NCI-H146 treated with DMSO at 0.1 percent for 48 hours (cell line): ENCODE measurements at regions not wholly inside any gene's neighbourhood (a gene's known extent, or its start where the extent isn't known, plus 50 kb on each side); places are given as distances from the start of the nearest gene placed in this dataset.

ENCODE experiments used
- DNase-seq: peaks from one replicate; lab custom pipeline; 2025; ENCODE audit not compliant: unreplicated experiment; lab: John Stamatoyannopoulos, UW

DNA sequence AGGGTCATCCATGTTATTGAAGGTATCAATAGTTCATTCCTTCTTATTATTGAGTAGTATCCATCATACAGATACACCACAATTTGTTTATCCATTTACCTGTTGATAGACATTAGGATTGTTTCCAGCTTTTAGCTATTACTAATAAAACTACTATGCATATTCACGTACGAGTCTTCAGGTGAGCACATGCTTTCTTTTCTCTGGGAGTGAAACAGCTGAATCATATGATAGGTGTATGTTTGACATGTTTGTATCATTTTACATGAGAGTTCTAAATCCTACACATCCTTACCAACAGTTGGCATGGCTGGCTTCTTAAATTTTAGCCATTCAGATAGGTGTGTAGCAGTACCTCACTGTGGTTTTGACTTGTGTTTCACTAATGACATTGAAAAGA lies 556.6 kb upstream of the DIPK2B start:
- DNase-seq, result no peak

GRCh38 chrX:45756557-45756956 lies 555.9 kb upstream of the DIPK2B start:
- DNase-seq, result peak; percentile 58

- no peak for DNase-seq
Measured at GRCh38 chrX:45755703-45756102, 555.0 kb upstream of the DIPK2B start.

DNA sequence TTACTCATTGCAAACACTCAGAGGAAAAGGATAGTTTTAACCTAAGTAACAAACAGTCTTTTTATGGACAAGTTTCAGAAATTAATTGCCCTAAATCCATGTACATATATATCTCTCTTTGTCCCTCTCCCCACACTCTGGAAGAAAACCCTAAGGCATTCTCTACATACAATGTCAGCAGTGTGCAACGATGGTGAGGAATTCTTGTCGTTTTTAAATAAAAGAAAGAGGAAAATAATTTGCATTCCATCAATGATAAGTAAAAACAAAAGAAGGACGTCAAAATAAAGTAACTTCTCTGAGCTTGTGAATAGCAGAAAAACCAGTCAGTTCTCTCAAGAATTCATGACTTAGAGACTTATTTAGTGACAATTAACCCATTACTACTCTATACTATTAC lies 550.5 kb upstream of the DIPK2B start:
- DNase-seq, result no peak

- DNase-seq, result no peak
Measured at GRCh38 chrX:45750639-45751038, 550.0 kb upstream of the DIPK2B start.

- no peak for DNase-seq
Measured at GRCh38 chrX:45749375-45749774, 548.7 kb upstream of the DIPK2B start.

GRCh38 chrX:45748369-45748774 lies 547.7 kb upstream of the DIPK2B start:
- DNase-seq, result no peak

DNA sequence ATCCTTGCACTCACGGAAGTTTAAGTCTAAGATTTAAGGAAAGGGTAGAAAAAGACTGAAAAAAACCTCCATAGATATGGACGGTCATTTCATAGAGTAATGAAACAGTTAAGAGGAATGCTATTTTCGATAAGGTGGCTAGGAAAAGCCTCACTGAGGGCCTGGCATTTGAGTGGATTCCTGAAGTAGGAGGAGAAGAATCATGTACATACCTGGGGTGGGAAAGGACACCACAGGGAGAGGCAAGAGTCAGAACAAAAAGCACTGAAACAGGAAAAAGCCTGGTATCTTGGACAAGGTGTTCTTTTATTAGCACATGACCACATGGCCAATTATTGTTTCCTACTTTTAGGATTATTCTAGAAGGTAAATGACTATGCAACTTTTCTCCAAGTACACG lies 547.2 kb upstream of the DIPK2B start:
- no peak for DNase-seq

- no peak for DNase-seq
Measured at GRCh38 chrX:45745479-45745878, 544.8 kb upstream of the DIPK2B start.

DNA sequence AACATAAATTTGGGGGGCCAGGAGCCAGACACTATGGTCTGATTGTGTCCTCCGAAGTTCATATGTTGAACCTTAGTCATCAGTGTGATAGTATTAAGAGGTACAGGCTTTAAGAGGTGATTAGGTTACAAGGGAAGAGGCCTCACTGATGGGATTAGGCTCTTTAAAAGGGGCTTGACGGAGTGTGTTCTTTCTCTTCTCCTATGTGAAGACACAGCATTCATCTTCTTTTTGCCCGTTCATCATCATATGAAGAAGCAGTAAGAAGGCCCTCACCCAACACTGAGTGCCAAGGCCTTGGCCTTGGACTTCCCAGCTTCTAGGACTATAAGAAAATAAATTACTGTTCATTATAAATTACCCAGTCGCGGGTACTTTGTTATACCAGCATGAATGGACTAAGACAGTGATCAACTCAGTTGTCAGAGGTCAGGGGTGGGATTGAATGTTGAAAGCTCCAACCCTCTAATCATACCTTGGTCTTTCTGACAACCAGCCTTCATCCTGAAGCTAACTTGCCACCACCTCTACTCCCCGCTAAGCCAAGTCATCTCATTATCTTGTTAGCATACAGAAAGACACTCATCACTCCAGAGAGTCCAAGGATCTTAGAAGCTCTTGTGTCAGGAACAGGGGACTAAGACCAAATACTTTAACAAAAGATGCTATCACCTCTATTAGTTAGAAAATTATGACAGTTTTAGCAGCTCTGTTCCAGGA lies 543.4 kb upstream of the DIPK2B start:
- no peak for DNase-seq

DNA sequence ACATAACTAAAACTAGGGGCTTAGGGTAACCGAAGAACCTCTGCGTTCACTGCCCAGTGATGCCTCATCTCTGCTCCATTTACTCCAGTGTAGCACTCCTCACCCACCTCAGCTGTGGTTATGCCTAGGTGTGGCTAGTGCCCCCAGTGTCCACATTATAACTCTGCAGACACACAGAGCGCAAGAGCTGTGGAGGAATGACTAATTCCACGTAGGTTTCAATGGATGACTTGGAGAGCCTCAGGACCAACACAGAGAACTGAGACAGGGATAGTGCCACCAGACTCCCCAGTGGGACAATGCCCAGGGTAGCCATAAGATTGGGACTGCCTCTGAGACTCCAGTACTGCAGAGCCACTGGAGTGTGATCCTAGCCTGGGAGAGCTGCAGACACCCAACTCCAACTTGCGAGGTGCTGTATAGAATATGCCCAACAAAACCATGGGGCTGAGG lies 542.4 kb upstream of the DIPK2B start:
- DNase-seq, result no peak

DNA sequence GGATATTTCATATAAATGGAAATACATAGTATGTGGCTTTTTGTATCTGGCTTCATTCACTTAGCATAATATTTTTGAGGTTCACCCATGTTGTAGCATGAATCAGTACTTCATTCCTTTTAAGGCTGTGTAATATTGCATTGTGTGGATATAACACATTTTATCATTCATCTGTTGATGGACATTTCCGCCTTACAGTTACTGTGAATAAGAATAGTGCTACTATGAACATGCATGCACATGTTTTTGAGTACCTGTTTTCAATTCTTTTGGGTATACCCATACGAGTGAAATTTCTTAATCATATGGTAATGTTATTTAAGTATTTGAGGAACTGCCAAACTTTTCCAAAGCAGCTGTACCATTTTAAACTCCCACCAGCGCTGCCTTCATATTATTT lies 539.6 kb upstream of the DIPK2B start:
- DNase-seq, result no peak

DNA sequence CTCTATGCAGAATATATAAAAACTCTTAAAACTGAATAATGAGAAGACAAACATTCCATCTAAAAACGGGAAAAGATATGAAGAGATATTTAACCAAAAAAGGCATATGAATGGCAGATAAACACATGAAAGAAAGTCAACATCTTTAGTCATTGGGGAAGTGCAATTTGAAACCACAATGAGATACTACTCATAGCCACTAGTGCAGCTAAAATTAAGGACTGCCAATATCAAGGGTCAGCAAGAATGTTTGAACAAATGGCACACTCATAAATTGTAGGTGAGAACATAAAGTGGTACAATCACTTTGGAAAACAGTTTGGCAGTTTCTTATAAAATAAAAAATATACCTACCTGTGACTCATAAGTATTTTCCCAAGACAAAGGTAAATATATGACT lies 534.9 kb upstream of the DIPK2B start:
- DNase-seq, result no peak

- no peak for DNase-seq
Measured at GRCh38 chrX:45731448-45731847, 530.8 kb upstream of the DIPK2B start.

DNA sequence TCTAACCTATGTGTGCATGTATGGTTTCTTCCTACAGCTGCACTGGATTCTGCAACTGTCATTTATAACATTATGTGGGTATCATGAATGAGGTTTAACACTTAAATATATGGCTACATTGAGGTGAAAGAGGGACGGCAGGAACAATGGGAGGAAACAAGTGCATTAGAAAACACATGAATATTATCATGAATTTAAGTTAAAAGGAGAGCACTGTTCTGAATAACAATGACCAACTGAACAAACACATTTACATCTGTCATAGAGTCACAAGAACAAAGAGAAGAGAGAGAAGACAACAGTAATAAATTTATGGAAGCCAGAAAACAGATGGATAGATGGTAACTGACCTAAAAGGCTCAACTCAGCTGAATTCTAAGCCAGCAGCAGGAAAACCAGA lies 527.1 kb upstream of the DIPK2B start:
- no peak for DNase-seq

GRCh38 chrX:45722471-45722870 lies 521.8 kb upstream of the DIPK2B start:
- no peak for DNase-seq

GRCh38 chrX:45719751-45720501 lies 519.2 kb upstream of the DIPK2B start:
- DNase-seq, result no peak

GRCh38 chrX:45718676-45719075 lies 518.0 kb upstream of the DIPK2B start:
- no peak for DNase-seq

DNA sequence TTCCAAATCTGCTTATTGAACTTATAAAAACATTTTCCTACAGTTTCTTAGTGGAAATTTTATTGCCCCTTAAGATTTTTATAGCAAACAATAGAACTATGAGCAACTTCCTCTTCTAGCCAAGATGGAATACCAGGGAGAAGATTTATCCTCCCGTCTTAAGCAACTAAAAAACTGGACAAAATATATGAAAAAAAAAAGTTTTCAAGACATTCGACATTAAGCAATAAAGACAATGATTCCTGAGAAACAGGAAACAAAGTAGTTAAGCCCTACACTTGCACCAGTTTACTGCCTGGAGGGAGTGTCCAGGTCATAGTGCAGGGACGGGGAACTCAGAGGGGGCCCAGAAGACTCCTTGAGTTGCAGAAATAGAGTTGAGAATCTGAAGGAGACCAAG lies 516.1 kb upstream of the DIPK2B start:
- no peak for DNase-seq

DNA sequence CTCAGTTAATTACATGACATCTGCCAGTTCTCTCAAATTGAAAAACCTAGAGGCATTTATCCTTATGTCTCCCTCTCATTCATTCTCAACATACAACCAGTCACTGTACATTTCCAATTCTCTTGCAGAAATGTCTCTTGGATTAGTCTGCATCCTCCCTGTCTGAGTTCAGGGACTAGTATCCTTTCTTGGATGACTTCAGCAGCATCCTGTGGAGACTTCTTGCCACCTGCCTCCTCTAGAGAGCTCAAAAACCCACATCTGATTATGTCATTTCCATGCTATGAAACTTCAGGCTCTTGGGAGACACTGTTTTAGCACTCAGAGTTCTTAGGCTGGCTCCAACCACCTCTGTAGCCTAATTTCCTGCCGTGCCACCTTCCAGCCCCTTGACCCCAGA lies 515.1 kb upstream of the DIPK2B start:
- no peak for DNase-seq

- no peak for DNase-seq
Measured at GRCh38 chrX:45714866-45715265, 514.2 kb upstream of the DIPK2B start.

DNA sequence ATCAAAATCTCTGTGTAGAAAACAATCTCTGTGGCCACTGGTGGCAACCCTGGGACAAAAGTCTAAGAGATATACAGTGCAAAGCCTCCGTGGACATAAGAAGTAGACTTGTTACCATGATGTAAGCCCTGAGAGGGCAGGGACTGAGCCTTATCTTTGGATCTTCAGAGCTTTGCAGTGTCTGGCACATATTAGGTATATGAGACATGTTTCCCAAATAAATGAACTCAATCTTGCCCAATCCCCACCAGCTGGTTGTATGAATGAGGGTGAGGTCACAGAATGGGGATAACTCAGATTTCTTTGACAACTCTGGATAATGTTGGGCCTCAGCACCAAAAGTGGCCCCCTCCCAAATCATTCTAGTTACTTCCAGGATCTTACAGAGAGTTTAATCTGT lies 511.4 kb upstream of the DIPK2B start:
- DNase-seq, result no peak

DNA sequence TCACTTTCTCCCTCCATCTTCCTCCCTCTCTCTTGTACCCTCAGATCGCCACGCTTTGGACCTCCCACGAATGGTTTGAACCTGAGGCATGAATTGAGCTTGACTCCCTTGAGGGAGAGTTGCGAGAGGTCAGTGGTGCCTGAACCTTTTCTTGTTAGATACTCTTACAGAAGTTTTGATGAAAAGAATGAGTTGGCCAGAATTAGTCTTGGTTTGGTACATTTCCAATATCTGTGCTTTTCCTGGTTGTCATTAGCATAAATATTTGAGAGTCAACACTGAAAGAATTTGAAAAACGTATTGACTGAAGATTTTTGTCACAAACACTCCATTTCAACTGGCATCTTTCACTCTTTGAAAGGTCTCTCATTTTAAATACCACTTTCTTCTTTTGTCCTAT lies 510.6 kb upstream of the DIPK2B start:
- DNase-seq, result no peak
